Ovary (tissue), 3 donors: ENCODE measurements at regions not wholly inside any gene's neighbourhood (a gene's known extent, or its start where the extent isn't known, plus 50 kb on each side); places are given as distances from the start of the nearest gene placed in this dataset.

Experiments used
- EP300 ChIP-seq: sonication (generic); formaldehyde crosslinking; IDR thresholded peaks from one replicate; pipeline ENCODE4 v1.6.1; 2017; ENCODE audit warnings: antibody characterized with exemption
- POLR2A ChIP-seq: fragments of 450-650 bp; IDR thresholded peaks from one replicate; pipeline ENCODE4 v1.6.1; 2017; ENCODE audit warnings: antibody characterized with exemption, mild to moderate bottlenecking, moderate library complexity
- TF ChIP-seq, protein P1 (sequence below), 3 donors: fragments of 450-650 bp in 2 of 3; fragments of 200-600 bp in 1 of 3; IDR thresholded peaks; one replicate each; pipeline versions ENCODE4 v1.5.1 to v1.8.0; 2016 to 2022; ENCODE audit warnings: antibody characterized with exemption in 3 of 3, mild to moderate bottlenecking in 1 of 3
- donor health status: DM: no; HTN: no; CAD: no.

DNA sequence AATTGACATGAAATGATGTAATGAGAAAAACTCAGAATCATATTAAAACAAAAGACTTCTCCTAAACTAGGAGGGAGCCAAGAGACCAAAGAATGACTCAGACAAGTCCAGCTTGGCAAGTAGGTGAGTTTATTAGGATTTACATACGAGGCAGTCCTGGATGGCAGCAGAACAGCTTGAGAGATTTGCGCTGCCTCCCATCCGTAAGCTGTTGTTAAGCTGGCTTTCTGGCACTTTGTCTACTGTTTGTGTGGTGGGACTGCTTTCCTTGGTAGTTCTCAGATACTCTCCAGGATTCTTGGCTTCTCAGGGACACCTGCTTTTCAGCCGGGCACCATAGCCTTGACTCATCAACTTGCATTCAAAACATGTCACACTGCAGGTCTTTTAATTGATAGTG is 57.6 kb downstream of the COX7C start:
- TF ChIP-seq, protein P1, sequence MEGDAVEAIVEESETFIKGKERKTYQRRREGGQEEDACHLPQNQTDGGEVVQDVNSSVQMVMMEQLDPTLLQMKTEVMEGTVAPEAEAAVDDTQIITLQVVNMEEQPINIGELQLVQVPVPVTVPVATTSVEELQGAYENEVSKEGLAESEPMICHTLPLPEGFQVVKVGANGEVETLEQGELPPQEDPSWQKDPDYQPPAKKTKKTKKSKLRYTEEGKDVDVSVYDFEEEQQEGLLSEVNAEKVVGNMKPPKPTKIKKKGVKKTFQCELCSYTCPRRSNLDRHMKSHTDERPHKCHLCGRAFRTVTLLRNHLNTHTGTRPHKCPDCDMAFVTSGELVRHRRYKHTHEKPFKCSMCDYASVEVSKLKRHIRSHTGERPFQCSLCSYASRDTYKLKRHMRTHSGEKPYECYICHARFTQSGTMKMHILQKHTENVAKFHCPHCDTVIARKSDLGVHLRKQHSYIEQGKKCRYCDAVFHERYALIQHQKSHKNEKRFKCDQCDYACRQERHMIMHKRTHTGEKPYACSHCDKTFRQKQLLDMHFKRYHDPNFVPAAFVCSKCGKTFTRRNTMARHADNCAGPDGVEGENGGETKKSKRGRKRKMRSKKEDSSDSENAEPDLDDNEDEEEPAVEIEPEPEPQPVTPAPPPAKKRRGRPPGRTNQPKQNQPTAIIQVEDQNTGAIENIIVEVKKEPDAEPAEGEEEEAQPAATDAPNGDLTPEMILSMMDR (IDR thresholded peaks at IDR 0.05), result no peak
- no peak for TF ChIP-seq POLR2A
- TF ChIP-seq EP300, result no peak
